MM.1S (cell line): ENCODE measurements at regions not wholly inside any gene's neighbourhood (a gene's known extent, or its start where the extent isn't known, plus 50 kb on each side); places are given as distances from the start of the nearest gene placed in this dataset.

Source experiments
- CTCF ChIP-seq: fragments of 300-600 bp; sonication (generic); IDR thresholded peaks from 2 replicates; pipeline ENCODE4 v1.5.1; 2016; ENCODE audit warnings: antibody characterized with exemption, low read length, mixed read lengths
- EZH2 ChIP-seq: fragments of 300-600 bp; sonication (generic); optimal IDR thresholded peaks from 2 replicates; pipeline ENCODE3; 2017; ENCODE audit warnings: low read depth, mild to moderate bottlenecking, antibody characterized with exemption, low read length, mixed read lengths

GRCh38 chr18:38491195-38491594 lies 925.6 kb upstream of the CELF4 start:
- TF ChIP-seq CTCF (no peak), EZH2 (no peak)
